SH-SY5Y (cell line): ENCODE measurements at regions not wholly inside any gene's neighbourhood (a gene's known extent, or its start where the extent isn't known, plus 50 kb on each side); places are given as distances from the start of the nearest gene placed in this dataset.

Experiments
- GATA2 ChIP-seq: IDR thresholded peaks from 2 replicates; pipeline ENCODE4 v1.6.1; 2011; ENCODE audit warnings: mild to moderate bottlenecking, low read depth, low read length
- GATA3 ChIP-seq: IDR thresholded peaks from 2 replicates; pipeline ENCODE4 v1.6.1; 2011; ENCODE audit warnings: low read depth, mild to moderate bottlenecking, low read length, moderate library complexity

DNA sequence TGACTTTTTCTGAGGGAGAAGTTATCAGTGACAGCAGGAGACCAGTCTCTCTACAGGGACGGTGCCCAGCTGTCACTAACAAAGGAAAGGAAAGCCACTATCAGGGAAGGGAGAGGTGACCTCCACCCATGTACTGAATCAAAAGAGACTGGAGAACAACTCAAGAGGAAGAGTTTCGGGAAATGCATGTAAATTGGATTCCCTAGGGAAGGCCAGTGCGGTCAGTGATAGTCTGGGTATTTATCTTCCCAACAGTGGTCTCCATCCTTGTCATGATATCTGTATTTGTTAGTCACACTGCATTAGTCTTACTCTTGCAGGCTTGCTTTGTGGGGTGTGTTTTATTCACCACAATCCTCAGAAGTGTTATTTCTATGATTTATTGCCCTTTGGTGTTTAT lies 193.4 kb upstream of the KIRREL3 start:
- TF ChIP-seq GATA3: no peak
- TF ChIP-seq GATA2: no peak

DNA sequence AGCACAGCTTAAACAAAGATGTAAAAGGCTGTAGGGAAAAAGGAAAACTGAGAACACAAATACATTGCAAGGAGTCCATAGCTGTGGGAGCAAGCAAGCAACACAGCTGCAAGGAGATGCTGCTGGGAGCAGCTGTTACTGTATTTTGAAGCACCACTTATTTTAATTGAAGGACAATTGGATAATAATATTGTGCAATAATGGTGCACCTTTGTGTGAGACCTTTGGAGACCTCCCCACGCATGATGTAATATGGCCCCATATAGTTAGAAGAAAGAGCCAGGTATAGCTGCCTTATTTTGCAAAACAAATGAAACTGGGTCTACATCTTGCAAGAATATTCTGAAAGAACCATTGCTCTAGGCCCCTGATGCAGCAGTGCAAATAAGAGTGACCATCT lies 191.1 kb upstream of the KIRREL3 start:
- TF ChIP-seq GATA2 (no peak), GATA3 (no peak)

DNA sequence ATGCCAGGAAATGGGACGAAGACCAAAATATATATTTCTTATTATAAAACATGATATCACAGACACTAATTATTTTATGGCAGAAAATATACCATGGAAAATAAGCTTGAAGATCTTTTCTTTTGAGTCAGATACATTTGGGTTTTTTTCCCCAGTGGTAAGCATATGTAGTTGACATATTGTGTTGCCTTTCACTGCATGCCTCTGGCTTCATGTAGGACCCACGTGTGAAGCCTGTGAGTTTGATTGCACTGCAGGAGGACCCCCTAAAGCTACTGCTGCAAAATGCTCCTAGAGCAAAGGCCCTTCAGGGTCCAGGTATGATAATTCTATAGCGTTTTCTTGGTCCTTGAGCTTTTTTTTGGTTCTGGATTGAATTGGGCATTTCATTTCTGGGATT lies 190.7 kb upstream of the KIRREL3 start:
- TF ChIP-seq GATA2 (no peak), GATA3 (no peak)

DNA sequence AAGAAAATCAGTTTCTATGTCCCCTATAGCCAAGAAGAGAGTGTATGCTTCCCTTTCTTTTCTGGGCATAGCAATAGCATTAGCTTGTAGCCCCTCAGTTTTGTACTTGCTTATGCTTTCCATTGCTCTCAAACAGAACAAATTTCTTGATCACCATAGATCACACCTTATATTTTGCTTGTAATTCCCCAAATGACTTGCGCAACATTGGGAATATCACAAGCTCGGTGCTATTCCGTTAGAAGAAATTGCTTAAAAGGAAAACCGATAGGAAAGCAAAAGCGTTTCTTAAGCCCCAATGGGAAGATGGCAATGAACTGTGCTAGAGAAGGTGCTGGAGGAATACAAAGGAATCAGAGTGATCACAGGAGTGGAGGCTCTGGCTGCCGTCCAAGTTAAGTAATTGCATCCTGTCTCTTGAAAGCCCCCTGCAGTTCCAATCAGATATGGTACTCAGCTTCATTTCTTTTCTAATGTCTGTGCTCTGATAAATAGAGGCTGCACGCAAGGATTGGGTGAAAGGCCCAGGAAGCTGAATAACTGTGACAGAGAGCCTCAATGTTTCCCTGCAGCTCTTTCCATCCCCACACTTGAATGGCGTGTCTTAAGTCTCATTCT lies 182.1 kb upstream of the KIRREL3 start:
- TF ChIP-seq GATA2 (peak; percentile 87), GATA3 (no peak; the same call in 1 of the 2 replicates)

DNA sequence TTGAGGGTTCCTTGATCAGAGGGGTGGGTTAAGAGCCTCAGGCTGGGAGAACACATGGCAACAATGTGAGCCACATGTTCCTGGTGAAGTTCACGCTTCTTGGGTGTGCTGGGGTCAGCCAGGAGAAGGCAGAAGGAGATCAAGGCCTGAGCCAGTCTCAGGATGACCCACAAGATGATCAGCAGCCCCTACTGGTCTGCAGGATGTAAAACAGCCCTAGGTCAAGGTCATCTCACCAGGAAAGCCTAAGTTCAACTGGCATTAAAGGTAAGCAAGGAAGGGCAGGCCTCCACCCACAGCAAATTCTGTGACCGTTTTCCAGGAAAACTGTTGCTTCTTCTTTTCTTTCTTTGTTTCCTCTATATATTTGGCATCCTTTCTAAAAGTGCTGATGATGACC lies 156.7 kb upstream of the KIRREL3 start:
- TF ChIP-seq GATA3 (no peak), GATA2 (no peak)

DNA sequence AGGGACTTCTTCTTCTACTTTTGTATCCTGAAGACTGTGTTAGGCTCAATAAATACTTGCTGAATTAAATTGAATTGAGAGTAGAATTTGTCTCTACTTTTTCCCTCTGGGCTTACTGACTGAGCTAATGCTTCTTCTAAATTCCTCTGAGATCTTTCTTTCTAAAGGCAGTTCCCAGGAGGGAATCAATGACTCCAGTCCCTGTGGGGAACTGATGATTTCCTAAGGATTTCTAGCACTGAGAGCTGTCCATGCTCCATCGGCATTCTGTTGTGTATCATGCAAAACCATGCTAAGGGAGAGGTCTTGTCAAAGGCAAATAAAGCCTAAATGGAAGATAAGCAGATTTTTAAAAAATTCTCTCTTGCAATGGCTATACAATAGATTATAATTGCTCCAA lies 148.8 kb upstream of the KIRREL3 start:
- TF ChIP-seq GATA2 (no peak), GATA3 (no peak)

DNA sequence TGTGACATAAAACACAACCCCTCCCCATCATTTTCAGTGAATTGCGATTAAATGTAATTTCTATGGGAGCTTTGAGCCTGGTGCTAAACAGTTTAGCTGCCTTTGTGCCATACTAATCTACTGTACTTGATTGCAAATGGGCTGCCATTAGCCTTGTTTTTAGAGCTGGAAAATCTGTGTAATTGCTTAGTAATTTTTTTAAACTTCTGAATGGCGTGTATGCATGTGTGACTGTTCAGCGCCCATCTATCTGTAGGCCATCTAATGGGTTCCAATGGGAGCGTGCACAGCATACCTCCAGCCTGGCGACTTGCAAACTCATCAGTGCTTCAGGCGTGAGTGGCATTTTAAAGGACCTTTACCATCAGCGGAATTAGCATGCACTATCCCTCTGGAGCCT lies 142.7 kb upstream of the KIRREL3 start:
- no peak for TF ChIP-seq GATA2
- no peak for TF ChIP-seq GATA3

DNA sequence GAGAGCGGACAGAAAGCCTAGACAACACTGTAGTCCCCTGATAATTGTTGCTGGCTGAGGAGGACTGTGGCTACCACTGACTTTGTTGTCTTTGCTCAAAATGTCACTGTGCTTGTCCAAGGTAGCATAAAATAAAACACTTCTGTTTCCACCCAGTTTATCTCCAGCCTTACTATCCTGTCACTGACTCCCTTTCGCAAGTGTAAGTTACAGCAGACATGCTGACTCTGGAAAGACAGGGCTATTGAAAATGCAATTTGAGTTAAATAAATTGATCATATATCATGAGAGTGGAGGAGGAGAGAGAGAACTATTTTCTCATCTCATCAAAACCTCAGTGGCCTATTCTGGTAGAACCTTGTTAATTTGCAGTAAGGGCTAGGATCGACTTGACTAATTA lies 138.0 kb upstream of the KIRREL3 start:
- no peak for TF ChIP-seq GATA2
- no peak for TF ChIP-seq GATA3

DNA sequence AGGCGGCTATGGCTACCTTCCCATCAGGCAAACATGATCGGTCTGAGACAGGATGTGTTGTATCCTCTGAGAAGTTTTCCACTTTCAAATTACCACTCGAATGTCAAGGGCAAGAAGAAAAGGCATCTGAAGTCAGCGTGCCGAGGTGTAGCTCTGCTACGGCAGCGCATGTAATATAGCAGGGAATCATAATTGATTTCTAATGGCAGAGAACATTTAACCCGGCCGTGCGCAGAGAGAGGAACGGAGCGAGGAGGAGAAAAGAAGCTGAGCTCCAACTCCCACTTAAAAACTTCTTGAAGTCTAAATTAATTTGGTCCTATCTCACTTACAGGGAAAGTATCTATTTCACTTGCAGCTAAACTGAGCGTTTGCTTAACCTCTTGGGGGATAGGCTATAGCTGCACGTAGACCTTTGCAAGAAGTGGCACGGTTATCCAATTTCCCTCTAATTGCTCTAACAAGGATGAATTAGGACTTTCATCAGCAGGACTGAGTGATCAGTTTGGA lies 137.3 kb upstream of the KIRREL3 start:
- TF ChIP-seq GATA2: no peak
- TF ChIP-seq GATA3: no peak

DNA sequence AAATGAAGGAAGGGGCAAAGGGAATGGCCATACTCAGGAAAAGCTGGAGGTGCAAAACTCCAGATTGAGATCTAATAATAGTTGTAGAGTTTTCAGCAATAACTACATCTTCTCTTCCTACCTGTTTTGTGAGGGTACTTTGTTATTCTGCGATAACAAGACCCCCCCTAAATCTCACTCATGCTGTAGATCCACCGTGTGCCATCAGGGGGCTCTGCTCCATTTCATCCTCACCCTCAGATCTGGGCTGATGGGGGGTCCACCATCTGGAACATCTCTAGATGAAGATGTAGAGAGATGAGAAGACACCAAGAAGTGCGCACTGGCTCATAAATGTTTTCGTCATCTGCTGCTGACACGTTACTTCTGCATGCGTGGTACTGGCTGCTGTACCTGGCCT lies 135.9 kb upstream of the KIRREL3 start:
- TF ChIP-seq GATA3: no peak
- TF ChIP-seq GATA2: no peak

DNA sequence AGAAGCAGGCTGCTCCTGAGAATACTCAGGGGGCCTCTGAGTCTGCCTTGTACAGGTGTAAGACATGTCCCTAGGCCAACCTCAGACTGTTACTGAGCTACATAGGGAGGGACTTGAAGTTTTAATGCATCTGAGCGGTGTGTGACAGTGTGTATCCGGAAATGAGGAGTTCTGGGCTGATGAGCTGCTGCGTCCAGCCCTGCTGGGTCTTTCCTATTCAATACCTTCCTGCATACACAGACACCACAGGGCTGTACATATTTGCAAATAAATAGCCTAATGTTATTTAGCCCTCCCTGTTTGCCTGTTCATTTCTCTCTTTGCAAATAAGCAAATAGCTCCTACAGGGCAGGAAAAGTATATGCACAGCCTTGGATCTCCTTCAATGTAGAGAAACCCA lies 134.7 kb upstream of the KIRREL3 start:
- TF ChIP-seq GATA2 (no peak), GATA3 (no peak)

DNA sequence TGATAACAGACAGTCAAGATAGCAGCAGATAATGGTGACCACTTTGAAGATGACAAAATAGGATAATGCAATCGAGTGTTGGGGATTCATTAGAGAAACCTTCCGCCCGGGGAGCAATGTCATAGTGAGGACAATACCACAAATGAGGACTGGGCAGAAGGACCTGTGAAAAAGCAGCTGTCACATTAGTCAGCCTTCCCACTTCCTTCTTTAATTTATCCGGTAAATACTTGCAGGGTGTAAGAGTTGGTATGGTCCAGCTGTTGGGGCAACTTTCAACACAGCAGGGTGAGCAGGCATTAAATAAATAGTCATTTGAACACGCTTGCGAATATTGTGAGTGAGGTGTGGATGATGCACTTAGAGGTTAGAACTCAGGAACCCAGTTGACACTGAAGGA lies 132.5 kb upstream of the KIRREL3 start:
- peak; percentile 21; the same call in 1 of the 2 replicates for TF ChIP-seq GATA2
- TF ChIP-seq GATA3: no peak

DNA sequence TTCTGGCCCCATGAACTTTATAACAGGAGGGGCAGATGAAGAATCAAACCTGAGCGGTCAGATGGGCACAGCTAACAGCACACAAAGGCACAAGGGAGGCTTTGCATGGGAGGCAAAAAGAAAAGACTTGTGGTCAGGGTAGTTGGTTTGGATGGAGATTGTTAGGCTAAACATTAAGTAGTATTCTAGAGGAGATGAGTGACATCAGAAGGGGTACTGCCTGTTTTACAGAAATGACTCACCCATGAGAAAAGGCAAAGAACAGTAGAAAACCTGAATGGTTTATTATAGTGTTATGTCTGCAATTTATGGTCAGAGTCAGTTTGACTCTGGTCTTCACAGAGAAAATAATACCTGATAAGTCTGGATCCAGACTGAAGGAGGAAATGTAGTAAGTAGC lies 129.8 kb upstream of the KIRREL3 start:
- TF ChIP-seq GATA2: no peak
- no peak for TF ChIP-seq GATA3

DNA sequence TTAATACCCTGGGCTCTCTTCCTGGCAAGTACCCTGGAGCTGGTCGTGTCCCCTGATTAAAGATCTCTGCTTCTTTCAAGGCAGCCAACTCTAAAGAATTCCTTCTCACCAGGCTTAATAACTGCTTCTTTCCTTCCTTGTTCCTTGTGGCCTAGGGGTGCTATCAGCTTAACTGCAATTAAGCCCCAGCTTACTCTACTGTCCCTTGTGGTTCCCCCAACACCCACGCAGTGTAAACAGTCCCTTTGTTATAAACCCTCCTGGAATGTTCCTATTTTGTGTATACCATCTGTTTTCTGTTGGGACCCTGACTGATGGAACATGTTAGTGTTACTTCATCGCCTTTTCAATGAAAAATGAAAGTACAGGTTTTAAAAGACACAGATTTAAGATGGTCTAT lies 126.4 kb upstream of the KIRREL3 start:
- TF ChIP-seq GATA3 (no peak), GATA2 (no peak)

DNA sequence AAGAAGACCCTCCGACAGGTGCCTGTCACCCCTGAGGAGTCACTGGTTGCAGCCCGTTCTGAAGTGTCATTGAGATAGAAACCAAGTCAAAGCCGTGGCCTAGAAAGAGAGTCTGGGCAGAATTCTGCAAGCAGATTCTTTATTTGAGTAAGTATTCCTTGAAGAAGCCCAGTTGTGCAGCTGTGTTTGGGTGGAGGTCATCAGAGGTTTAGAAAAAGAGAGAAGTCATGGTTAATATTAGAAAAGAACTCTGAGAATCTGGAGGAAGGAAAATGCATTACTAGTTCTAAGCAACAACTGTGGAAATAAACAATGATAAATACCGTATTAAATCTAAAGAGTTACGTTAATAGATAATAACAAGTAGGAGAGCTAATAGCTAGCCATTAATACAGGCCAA lies 118.8 kb upstream of the KIRREL3 start:
- TF ChIP-seq GATA3 (no peak), GATA2 (no peak)

DNA sequence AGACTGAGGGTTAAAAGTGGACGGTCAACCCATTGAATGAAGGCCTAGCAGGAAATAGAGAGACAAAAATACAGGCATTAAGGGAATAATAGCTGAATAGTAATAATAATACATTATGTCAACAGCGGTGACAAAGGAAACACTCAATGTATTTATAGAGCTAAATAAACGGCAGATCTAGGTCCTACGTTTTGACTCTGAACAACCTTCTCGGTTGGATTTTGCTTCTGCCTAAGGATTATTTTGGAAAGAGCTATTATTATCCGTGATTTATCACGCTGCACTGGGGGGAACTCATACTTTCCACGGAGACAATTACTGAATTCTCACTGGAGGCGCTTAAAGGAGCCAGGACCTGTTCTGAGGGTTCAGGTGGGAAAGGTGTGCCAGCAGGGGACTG lies 118.2 kb upstream of the KIRREL3 start:
- TF ChIP-seq GATA2: no peak
- TF ChIP-seq GATA3: no peak

DNA sequence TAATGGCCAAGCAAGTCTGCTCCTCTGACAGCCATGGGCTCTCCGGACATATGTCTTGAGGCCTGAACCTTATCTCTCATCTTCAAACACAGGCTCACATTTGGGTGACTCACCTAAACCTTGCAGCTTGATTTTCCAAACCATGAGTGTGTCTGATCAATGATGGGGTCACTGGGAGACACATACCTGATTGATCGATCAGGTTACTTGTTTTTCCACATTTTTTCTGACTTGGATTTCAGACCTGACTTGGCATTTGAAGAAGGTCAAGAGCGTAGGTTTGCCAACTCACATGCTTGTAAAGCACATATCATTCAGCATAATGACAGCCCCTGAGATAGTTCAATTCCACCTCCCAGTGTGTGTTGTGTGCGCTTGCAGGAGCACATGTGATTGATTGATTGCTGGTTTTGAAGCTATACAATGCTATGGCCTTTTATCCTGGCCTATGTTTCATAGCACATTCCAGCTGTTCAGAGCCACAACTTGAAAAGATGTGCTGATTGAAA lies 116.7 kb upstream of the KIRREL3 start:
- no peak for TF ChIP-seq GATA2
- TF ChIP-seq GATA3: no peak
